ENCODE measurements at regions not wholly inside any gene's neighbourhood (a gene's known extent, or its start where the extent isn't known, plus 50 kb on each side); places are given as distances from the start of the nearest gene placed in this dataset.

- CTCF ChIA-PET: interaction anchor here (0.6 kb wide), 1 partner anchor 22 kb away, joined by 3 read pairs; no protein-coding TSS in a partner anchor
- POLR2A ChIA-PET: no interaction called here
These were observed 651.6 kb upstream of the IGFBP3 start for GRCh38 chr7:46572691-46573090.

GRCh38 chr7:46571996-46572395 lies 650.9 kb upstream of the IGFBP3 start:
- POLR2A ChIA-PET: no interaction called here
- CTCF ChIA-PET: no interaction called here

GRCh38 chr7:46569133-46569465 lies 648.0 kb upstream of the IGFBP3 start:
- ChIA-PET POLR2A (no interaction called here), CTCF (no interaction called here)

GRCh38 chr7:46568420-46569132 lies 647.5 kb upstream of the IGFBP3 start:
- ChIA-PET POLR2A (no interaction called here), CTCF (no interaction called here)

- ChIA-PET POLR2A (no interaction called here), CTCF (no interaction called here)
These were observed 646.8 kb upstream of the IGFBP3 start for GRCh38 chr7:46567858-46568257.

- POLR2A ChIA-PET: no interaction called here
- CTCF ChIA-PET: no interaction called here
These were observed 645.2 kb upstream of the IGFBP3 start for GRCh38 chr7:46566097-46566774.

- POLR2A ChIA-PET: no interaction called here
- CTCF ChIA-PET: interaction anchor here (0.6 kb wide), 1 partner anchor 33 kb away, joined by 3 read pairs; no protein-coding TSS in a partner anchor
These were observed 644.4 kb upstream of the IGFBP3 start for GRCh38 chr7:46565253-46566096.

- POLR2A ChIA-PET: no interaction called here
These were observed 638.2 kb upstream of the IGFBP3 start for GRCh38 chr7:46559194-46559832.

GRCh38 chr7:46558482-46559193 lies 637.6 kb upstream of the IGFBP3 start:
- POLR2A ChIA-PET: no interaction called here
- CTCF ChIA-PET: no interaction called here

More at GRCh38 chr7:46559194-46559832, 638.2 kb upstream of the IGFBP3 start:
- CTCF ChIA-PET: no interaction called here

- CTCF ChIA-PET: no interaction called here
These were observed 636.7 kb upstream of the IGFBP3 start for GRCh38 chr7:46557781-46558180.

GRCh38 chr7:46557295-46557711 lies 636.2 kb upstream of the IGFBP3 start:
- ChIA-PET CTCF (no interaction called here), POLR2A (no interaction called here)

More at GRCh38 chr7:46557781-46558180, 636.7 kb upstream of the IGFBP3 start:
- POLR2A ChIA-PET: no interaction called here

GRCh38 chr7:46554688-46555422 lies 633.8 kb upstream of the IGFBP3 start:
- CTCF ChIA-PET: no interaction called here
- POLR2A ChIA-PET: no interaction called here

GRCh38 chr7:46551603-46552002 lies 630.5 kb upstream of the IGFBP3 start:
- ChIA-PET CTCF (no interaction called here), POLR2A (no interaction called here)

GRCh38 chr7:46550864-46551263 lies 629.8 kb upstream of the IGFBP3 start:
- ChIA-PET CTCF (no interaction called here), POLR2A (no interaction called here)

- ChIA-PET CTCF (no interaction called here), POLR2A (no interaction called here)
These were observed 629.0 kb upstream of the IGFBP3 start for GRCh38 chr7:46549892-46550639.

GRCh38 chr7:46549347-46549746 lies 628.3 kb upstream of the IGFBP3 start:
- CTCF ChIA-PET: no interaction called here
- POLR2A ChIA-PET: no interaction called here

GRCh38 chr7:46547044-46547443 lies 626.0 kb upstream of the IGFBP3 start:
- CTCF ChIA-PET: no interaction called here
- POLR2A ChIA-PET: no interaction called here

- ChIA-PET CTCF (no interaction called here), POLR2A (no interaction called here)
These were observed 624.7 kb upstream of the IGFBP3 start for GRCh38 chr7:46545790-46546189.

Measured in activated CD8-positive, alpha-beta memory T cell treated with anti-CD3 and anti-CD28 coated beads for 36 hours (primary cell).